SJSA1 (cell line): ENCODE measurements at regions not wholly inside any gene's neighbourhood (a gene's known extent, or its start where the extent isn't known, plus 50 kb on each side); places are given as distances from the start of the nearest gene placed in this dataset.
"Not testable (repeated sequence)": the region's sequence is repeated elsewhere in the genome, so short reads cannot be mapped to it uniquely, and the experiment has no call there.

Source experiments
- DNase-seq, 2 experiments: peaks; one replicate each; pipeline ENCODE4 v3.0.0-alpha.2; 2015 to 2020; ENCODE audit warnings: low spot score in 2 of 2, low read depth in 1 of 2
- H3K27ac ChIP-seq: fragments of 250-450 bp; sonication (Bioruptor Pico); 2 replicates; pipeline ENCODE4 v1.5.1; 2020; ENCODE audit warnings: mild to moderate bottlenecking, moderate library complexity
- H3K27me3 ChIP-seq: fragments of 250-450 bp; sonication (Bioruptor Pico); replicated peaks from 2 replicates; pipeline ENCODE4 v1.5.1; 2020; ENCODE audit warnings: mild to moderate bottlenecking, moderate library complexity
- H3K36me3 ChIP-seq: fragments of 250-450 bp; sonication (Bioruptor Pico); 2 replicates; pipeline ENCODE4 v1.5.1; 2020; ENCODE audit warnings: mild to moderate bottlenecking
- H3K4me1 ChIP-seq: fragments of 250-450 bp; sonication (Bioruptor Pico); replicated peaks from 2 replicates; pipeline ENCODE4 v1.6.1; 2021; ENCODE audit warnings: mild to moderate bottlenecking
- H3K4me3 ChIP-seq: fragments of 250-450 bp; sonication (Bioruptor Pico); 2 replicates; pipeline ENCODE4 v1.5.1; 2020; ENCODE audit warnings: mild to moderate bottlenecking
- H3K9me3 ChIP-seq: fragments of 250-450 bp; sonication (Bioruptor Pico); replicated peaks from 2 replicates; pipeline ENCODE4 v1.5.1; 2020; ENCODE audit warnings: mild to moderate bottlenecking

- H3K27me3 ChIP-seq: no peaks in the 10 kb centered on the region
- H3K4me3 ChIP-seq: no peak overlapping the region
- H3K9me3 ChIP-seq: no peaks in the 10 kb centered on the region
- H3K36me3 ChIP-seq: no peaks in the 10 kb centered on the region
- H3K4me1 ChIP-seq: no peaks in the 10 kb centered on the region
- DNase-seq: no peak
- no peak overlapping the region for H3K27ac ChIP-seq
These were observed 111.0 kb upstream of the RAB4A start for GRCh38 chr1:229159668-229160544.

- H3K27me3 ChIP-seq: no peaks in the 10 kb centered on the region
- no peaks in the 10 kb centered on the region for H3K4me1 ChIP-seq
- H3K36me3 ChIP-seq: no peaks in the 10 kb centered on the region
- H3K9me3 ChIP-seq: no peaks in the 10 kb centered on the region
- no peak overlapping the region for H3K4me3 ChIP-seq
- H3K27ac ChIP-seq: no peak overlapping the region
- no peak for DNase-seq
These were observed 109.2 kb upstream of the RAB4A start for GRCh38 chr1:229161740-229162139.

GRCh38 chr1:229162825-229163515, 107.9 kb upstream of the RAB4A start:
- no peaks in the 10 kb centered on the region for H3K9me3 ChIP-seq
- no peak for DNase-seq
- no peaks in the 10 kb centered on the region for H3K36me3 ChIP-seq
- no peaks in the 10 kb centered on the region for H3K27me3 ChIP-seq
- no peak overlapping the region for H3K4me3 ChIP-seq
- H3K27ac ChIP-seq: no peak overlapping the region
- H3K4me1 ChIP-seq: no peaks in the 10 kb centered on the region

GRCh38 chr1:229164348-229164747, 106.6 kb upstream of the RAB4A start:
- H3K4me1 ChIP-seq: no peaks in the 10 kb centered on the region
- DNase-seq: no peak
- no peaks in the 10 kb centered on the region for H3K36me3 ChIP-seq
- no peak overlapping the region for H3K27ac ChIP-seq
- no peaks in the 10 kb centered on the region for H3K27me3 ChIP-seq
- H3K9me3 ChIP-seq: no peaks in the 10 kb centered on the region
- no peak overlapping the region for H3K4me3 ChIP-seq

GRCh38 chr1:229164836-229165735, 105.8 kb upstream of the RAB4A start:
- Histone ChIP-seq H3K27me3 (no peaks in the 10 kb centered on the region), H3K4me1 (no peaks in the 10 kb centered on the region), H3K4me3 (no peak overlapping the region), H3K9me3 (no peaks in the 10 kb centered on the region), H3K36me3 (no peaks in the 10 kb centered on the region), H3K27ac (no peak overlapping the region)
- DNase-seq: no peak

- no peak overlapping the region for H3K4me3 ChIP-seq
- no peak for DNase-seq
- H3K27me3 ChIP-seq: no peaks in the 10 kb centered on the region
- no peaks in the 10 kb centered on the region for H3K4me1 ChIP-seq
- H3K36me3 ChIP-seq: no peaks in the 10 kb centered on the region
- H3K9me3 ChIP-seq: no peaks in the 10 kb centered on the region
- H3K27ac ChIP-seq: no peak overlapping the region
These were observed 103.6 kb upstream of the RAB4A start for GRCh38 chr1:229167318-229167717.

GRCh38 chr1:229169399-229169798, 101.5 kb upstream of the RAB4A start:
- H3K4me1 ChIP-seq: no peaks in the 10 kb centered on the region
- H3K9me3 ChIP-seq: no peaks in the 10 kb centered on the region
- no peaks in the 10 kb centered on the region for H3K27me3 ChIP-seq
- no peak overlapping the region for H3K4me3 ChIP-seq
- DNase-seq: no peak
- no peak overlapping the region for H3K27ac ChIP-seq
- H3K36me3 ChIP-seq: no peaks in the 10 kb centered on the region

GRCh38 chr1:229170274-229170673, 100.6 kb upstream of the RAB4A start:
- Histone ChIP-seq H3K4me3 (no peak overlapping the region), H3K27me3 (no peaks in the 10 kb centered on the region), H3K36me3 (no peaks in the 10 kb centered on the region)

GRCh38 chr1:229170778-229171505, 100.0 kb upstream of the RAB4A start:
- H3K27ac ChIP-seq: no peak overlapping the region
- H3K27me3 ChIP-seq: no peaks in the 10 kb centered on the region
- H3K4me1 ChIP-seq: no peaks in the 10 kb centered on the region
- no peaks in the 10 kb centered on the region for H3K9me3 ChIP-seq
- H3K36me3 ChIP-seq: no peaks in the 10 kb centered on the region
- no peak overlapping the region for H3K4me3 ChIP-seq
- no peak for DNase-seq

More at GRCh38 chr1:229170274-229170673, 100.6 kb upstream of the RAB4A start:
- Histone ChIP-seq H3K9me3 (no peaks in the 10 kb centered on the region), H3K4me1 (no peaks in the 10 kb centered on the region), H3K27ac (no peak overlapping the region)
- no peak for DNase-seq

- no peak for DNase-seq
- H3K27ac ChIP-seq: no peak overlapping the region
- H3K4me3 ChIP-seq: no peak overlapping the region
- no peaks in the 10 kb centered on the region for H3K9me3 ChIP-seq
- H3K4me1 ChIP-seq: no peaks in the 10 kb centered on the region
- H3K36me3 ChIP-seq: no peaks in the 10 kb centered on the region
- no peaks in the 10 kb centered on the region for H3K27me3 ChIP-seq
These were observed 99.0 kb upstream of the RAB4A start for GRCh38 chr1:229171934-229172333.

GRCh38 chr1:229173491-229174476, 97.1 kb upstream of the RAB4A start:
- DNase-seq, H3K36me3 ChIP-seq, H3K9me3 ChIP-seq, H3K4me1 ChIP-seq, H3K27ac ChIP-seq, H3K4me3 ChIP-seq, H3K27me3 ChIP-seq: not testable (repeated sequence)

- not testable (repeated sequence) for H3K36me3 ChIP-seq, DNase-seq, H3K4me1 ChIP-seq, H3K9me3 ChIP-seq, H3K27me3 ChIP-seq, H3K27ac ChIP-seq, H3K4me3 ChIP-seq
These were observed 95.6 kb upstream of the RAB4A start for GRCh38 chr1:229175297-229175696.
